OCI-LY3 (cell line): ENCODE measurements at regions not wholly inside any gene's neighbourhood (a gene's known extent, or its start where the extent isn't known, plus 50 kb on each side); places are given as distances from the start of the nearest gene placed in this dataset.

Experiments used
- H2AFZ ChIP-seq: fragments of 200-600, 300-600 bp; shearing (Covaris generic); 2 replicates; pipeline ENCODE4 v1.6.0; 2014; ENCODE audit warnings: antibody characterized with exemption, low read depth, low read length
- H3K27ac ChIP-seq: fragments of 200-600, 300-600 bp; sonication (generic); 2 replicates; pipeline ENCODE4 v1.5.1; 2014; ENCODE audit warnings: mild to moderate bottlenecking, low read length, moderate library complexity, mixed read lengths
- H3K27me3 ChIP-seq: fragments of 200-600, 300-600 bp; sonication (generic); 2 replicates; pipeline ENCODE4 v1.6.1; 2014; ENCODE audit warnings: low read depth, low read length, mixed read lengths
- H3K36me3 ChIP-seq: fragments of 200-600, 300-600 bp; sonication (generic); replicated peaks from 2 replicates; pipeline ENCODE3; 2014; ENCODE audit warnings: low read depth, low read length, mixed read lengths
- H3K4me1 ChIP-seq: fragments of 300-600, 200-600 bp; sonication (generic); 2 replicates; pipeline ENCODE4 v1.6.1; 2014; ENCODE audit warnings: low read length, mixed read lengths
- H3K4me2 ChIP-seq: fragments of 200-600, 300-600 bp; sonication (generic); 2 replicates; pipeline ENCODE4 v1.6.1; 2014; ENCODE audit warnings: low read length, mixed read lengths
- H3K4me3 ChIP-seq: fragments of 300-600, 200-600 bp; sonication (generic); 2 replicates; pipeline ENCODE4 v1.5.1; 2014; ENCODE audit warnings: antibody characterized with exemption, mild to moderate bottlenecking, low read length, moderate library complexity
- H3K79me2 ChIP-seq: fragments of 300-600, 200-600 bp; shearing (Covaris generic); 2 replicates; pipeline ENCODE4 v1.6.1; 2014; ENCODE audit warnings: mild to moderate bottlenecking, low read length, mixed read lengths
- H3K9ac ChIP-seq: fragments of 300-600, 200-600 bp; shearing (Covaris generic); 2 replicates; pipeline ENCODE4 v1.6.0; 2014; ENCODE audit warnings: mild to moderate bottlenecking, low read length, moderate library complexity
- H3K9me3 ChIP-seq: fragments of 200-600, 300-600 bp; shearing (Covaris generic); 2 replicates; pipeline ENCODE4 v1.6.1; 2014; ENCODE audit warnings: low read length, mixed read lengths; ENCODE audit not compliant: insufficient read depth
- H4K20me1 ChIP-seq: fragments of 200-600, 300-600 bp; sonication (generic); 2 replicates; pipeline ENCODE4 v1.6.1; 2016; ENCODE audit warnings: low read length, mixed read lengths; ENCODE audit not compliant: insufficient read depth
- EZH2phosphoT487 ChIP-seq: fragments of 200-600 bp; shearing (Covaris generic); IDR thresholded peaks from 2 replicates; pipeline ENCODE4 v1.6.1; 2018; ENCODE audit warnings: antibody characterized with exemption, mixed run types, low read depth
- TF ChIP-seq, protein P1 (sequence below): fragments of 200-600, 300-600 bp; sonication (generic); IDR thresholded peaks from 2 replicates; pipeline ENCODE4 v1.5.1; 2014; ENCODE audit warnings: antibody characterized with exemption, low read length, low read depth

DNA sequence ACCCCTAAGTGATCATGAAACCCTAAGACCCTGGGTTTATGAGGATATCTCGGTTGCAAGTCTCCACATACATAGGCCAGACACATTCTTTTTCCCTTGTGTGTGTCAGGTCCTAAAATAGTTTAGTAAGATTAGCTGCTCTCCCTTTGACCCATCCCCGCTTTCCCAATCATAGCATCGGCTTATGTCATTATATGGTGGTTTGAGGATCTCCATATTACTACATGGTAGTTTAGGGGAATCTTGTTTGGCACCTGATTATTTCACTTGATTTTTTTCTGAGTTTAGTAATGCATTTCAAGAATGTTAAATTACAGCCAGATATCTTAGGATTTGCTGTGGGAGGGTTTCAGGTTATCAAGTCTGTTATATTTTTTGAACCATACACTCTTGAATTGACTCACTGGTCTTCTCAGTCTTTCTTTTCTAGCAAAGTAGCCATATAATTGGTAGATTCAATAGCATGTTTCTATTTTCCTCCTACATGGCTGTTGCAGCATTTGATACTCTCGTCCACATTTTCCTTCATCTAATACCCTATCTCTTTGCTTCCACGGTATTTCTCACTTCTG, 68.3 kb upstream of the TRHDE start:
- H3K4me2 ChIP-seq = no peak overlapping the region
- no peak overlapping the region for H3K27ac ChIP-seq
- no peaks in the 10 kb centered on the region for H3K36me3 ChIP-seq
- no peaks in the 10 kb centered on the region for H4K20me1 ChIP-seq
- H3K79me2 ChIP-seq = no peaks in the 10 kb centered on the region
- no peak overlapping the region for H3K4me3 ChIP-seq
- H2AFZ ChIP-seq = no peak overlapping the region
- H3K27me3 ChIP-seq = no peaks in the 10 kb centered on the region
- no peaks in the 10 kb centered on the region for H3K9me3 ChIP-seq
- no peak overlapping the region for H3K9ac ChIP-seq
- no peak for TF ChIP-seq EZH2phosphoT487
- TF ChIP-seq, protein P1, sequence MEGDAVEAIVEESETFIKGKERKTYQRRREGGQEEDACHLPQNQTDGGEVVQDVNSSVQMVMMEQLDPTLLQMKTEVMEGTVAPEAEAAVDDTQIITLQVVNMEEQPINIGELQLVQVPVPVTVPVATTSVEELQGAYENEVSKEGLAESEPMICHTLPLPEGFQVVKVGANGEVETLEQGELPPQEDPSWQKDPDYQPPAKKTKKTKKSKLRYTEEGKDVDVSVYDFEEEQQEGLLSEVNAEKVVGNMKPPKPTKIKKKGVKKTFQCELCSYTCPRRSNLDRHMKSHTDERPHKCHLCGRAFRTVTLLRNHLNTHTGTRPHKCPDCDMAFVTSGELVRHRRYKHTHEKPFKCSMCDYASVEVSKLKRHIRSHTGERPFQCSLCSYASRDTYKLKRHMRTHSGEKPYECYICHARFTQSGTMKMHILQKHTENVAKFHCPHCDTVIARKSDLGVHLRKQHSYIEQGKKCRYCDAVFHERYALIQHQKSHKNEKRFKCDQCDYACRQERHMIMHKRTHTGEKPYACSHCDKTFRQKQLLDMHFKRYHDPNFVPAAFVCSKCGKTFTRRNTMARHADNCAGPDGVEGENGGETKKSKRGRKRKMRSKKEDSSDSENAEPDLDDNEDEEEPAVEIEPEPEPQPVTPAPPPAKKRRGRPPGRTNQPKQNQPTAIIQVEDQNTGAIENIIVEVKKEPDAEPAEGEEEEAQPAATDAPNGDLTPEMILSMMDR = no peak
- no peaks in the 10 kb centered on the region for H3K4me1 ChIP-seq

DNA sequence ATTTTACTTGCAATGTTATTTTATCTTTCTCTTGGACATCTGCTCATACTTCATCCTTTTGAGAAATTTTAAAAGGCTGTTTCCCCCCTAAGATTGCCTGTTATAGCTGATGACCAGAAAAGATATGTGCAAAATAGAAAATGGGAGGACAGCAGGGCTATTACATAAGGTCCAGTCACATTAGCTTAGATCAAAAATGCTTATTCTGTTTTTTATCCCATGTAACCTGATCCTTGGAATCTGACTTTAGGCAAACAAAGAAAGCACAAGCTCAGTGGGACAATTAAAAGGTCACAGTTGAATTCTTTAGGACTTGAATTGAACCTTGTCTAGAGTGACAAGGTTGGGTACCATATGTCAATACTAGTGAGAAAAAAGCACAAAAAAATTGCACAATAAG, 65.1 kb upstream of the TRHDE start:
- Histone ChIP-seq H3K9ac (no peak overlapping the region), H2AFZ (no peak overlapping the region), H3K27me3 (no peaks in the 10 kb centered on the region), H3K36me3 (no peaks in the 10 kb centered on the region), H3K4me2 (no peak overlapping the region), H3K4me1 (no peaks in the 10 kb centered on the region), H3K79me2 (no peaks in the 10 kb centered on the region), H4K20me1 (no peaks in the 10 kb centered on the region), H3K27ac (no peak overlapping the region), H3K4me3 (no peak overlapping the region), H3K9me3 (no peaks in the 10 kb centered on the region)
- TF ChIP-seq EZH2phosphoT487 = no peak
- TF ChIP-seq, protein P1 = no peak

DNA sequence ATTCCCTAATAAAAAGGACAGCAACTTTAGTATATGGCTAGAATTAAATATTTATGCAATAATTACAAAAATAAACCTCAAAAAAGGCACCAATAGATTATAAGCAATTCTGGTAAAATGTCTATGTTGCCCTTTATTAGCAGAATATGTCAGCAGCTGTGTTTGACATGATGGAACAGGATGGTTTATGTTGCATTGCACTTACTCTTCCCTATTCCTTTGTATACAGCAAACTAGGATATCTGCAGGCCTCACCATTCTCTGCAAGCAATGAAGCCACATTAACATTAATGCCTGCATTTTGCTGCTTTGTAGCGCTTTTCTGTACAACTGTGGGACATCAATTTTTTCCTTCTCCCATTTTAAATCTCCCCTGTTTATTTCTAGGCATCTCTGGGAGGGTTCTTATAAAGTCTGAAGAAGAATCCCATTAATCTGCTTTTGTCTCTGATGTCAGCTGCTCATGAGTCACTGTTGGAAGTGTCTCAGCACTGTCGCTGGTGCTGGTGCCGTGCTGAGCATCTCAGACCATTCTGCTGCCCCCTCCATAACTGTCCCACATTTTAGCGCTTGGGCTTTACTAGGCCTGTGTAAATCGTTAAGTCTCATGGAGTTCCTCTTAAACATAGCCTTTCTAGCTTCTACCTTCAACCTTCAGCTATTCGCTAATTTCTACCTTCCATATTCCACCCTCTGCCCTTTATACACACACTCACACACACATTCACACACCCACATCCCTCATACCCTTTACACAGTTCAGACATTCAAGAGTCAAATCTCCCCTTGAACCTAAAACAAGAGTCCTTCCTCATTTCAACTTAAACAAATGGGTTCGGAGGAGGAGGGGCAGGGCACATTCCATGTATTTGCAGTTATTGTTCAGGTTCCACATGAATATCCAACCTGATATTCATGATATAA, 64.4 kb upstream of the TRHDE start:
- Histone ChIP-seq H3K27ac (no peak overlapping the region), H3K79me2 (no peaks in the 10 kb centered on the region), H2AFZ (no peak overlapping the region), H3K9me3 (no peaks in the 10 kb centered on the region), H3K4me2 (no peak overlapping the region), H3K27me3 (no peaks in the 10 kb centered on the region), H3K9ac (no peak overlapping the region), H4K20me1 (no peaks in the 10 kb centered on the region), H3K4me3 (no peak overlapping the region), H3K36me3 (no peaks in the 10 kb centered on the region), H3K4me1 (no peaks in the 10 kb centered on the region)
- no peak for TF ChIP-seq EZH2phosphoT487
- TF ChIP-seq, protein P1 = no peak

DNA sequence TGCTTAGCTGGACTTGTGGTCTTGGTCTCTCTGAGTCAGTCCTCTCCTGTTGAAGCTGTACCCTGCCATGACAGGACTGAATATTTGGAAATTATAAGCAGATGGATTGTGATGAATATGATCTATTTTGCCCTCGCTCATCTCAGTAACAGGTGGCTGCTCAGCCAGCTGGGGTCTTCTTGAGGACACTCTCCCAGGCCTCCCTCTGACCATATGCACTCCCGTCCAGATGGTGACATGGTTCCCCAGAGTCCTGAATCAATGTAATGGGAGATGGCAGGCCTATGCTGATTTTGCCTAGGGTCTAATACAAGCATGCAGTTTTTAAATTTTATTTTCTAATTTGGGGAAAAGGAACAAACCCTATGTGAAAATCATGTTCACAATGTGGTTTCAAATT, 63.1 kb upstream of the TRHDE start:
- Histone ChIP-seq H4K20me1 (no peaks in the 10 kb centered on the region), H3K27ac (no peak overlapping the region), H3K27me3 (no peaks in the 10 kb centered on the region), H3K4me2 (no peak overlapping the region), H3K36me3 (no peaks in the 10 kb centered on the region), H3K9me3 (no peaks in the 10 kb centered on the region), H3K4me1 (no peaks in the 10 kb centered on the region), H3K4me3 (no peak overlapping the region), H3K79me2 (no peaks in the 10 kb centered on the region), H3K9ac (no peak overlapping the region), H2AFZ (no peak overlapping the region)
- TF ChIP-seq, protein P1 = no peak
- TF ChIP-seq EZH2phosphoT487 = no peak
